Gastroesophageal sphincter (tissue), 4 donors: ENCODE measurements at regions not wholly inside any gene's neighbourhood (a gene's known extent, or its start where the extent isn't known, plus 50 kb on each side); places are given as distances from the start of the nearest gene placed in this dataset.

Source experiments
- ATAC-seq: fragments of 150-250 bp; one replicate; pipeline ENCODE4 v1.9.1; 2016; ENCODE audit warnings: mild to moderate bottlenecking, moderate library complexity
- H3K27ac ChIP-seq, 4 donors: fragments of 200-600 bp; sonication (generic) in 3 of 4; 1 replicate in 3 of 4; 2 replicates in 1 of 4; pipeline ENCODE4 v1.5.1; 2016 to 2019
- H3K27me3 ChIP-seq: fragments of 200-600 bp; sonication (generic); one replicate; pipeline ENCODE4 v1.5.1; 2019
- H3K36me3 ChIP-seq, 2 donors: fragments of 200-600 bp; sonication (generic); one replicate each; pipeline ENCODE4 v1.5.1; 2019; ENCODE audit warnings: control low read depth in 1 of 2
- H3K4me1 ChIP-seq, 3 donors: fragments of 200-600 bp; sonication (generic); 1 replicate in 2 of 3; 2 replicates in 1 of 3; pipeline ENCODE4 v1.5.1; 2016 to 2019; ENCODE audit warnings: control low read depth in 2 of 3
- H3K4me3 ChIP-seq, 2 donors: fragments of 200-600 bp; sonication (generic); one replicate each; pipeline ENCODE4 v1.5.1; 2019; ENCODE audit warnings: mild to moderate bottlenecking in 1 of 2, moderate library complexity in 1 of 2
- H3K9me3 ChIP-seq, 3 donors: fragments of 200-600 bp; sonication (generic); one replicate each; pipeline ENCODE4 v1.5.1; 2017 to 2019; ENCODE audit warnings: control low read depth in 2 of 3
- CTCF ChIP-seq, 4 experiments: fragments of 200-600 bp in 2 of 4; fragments of 450-650 bp in 2 of 4; sonication (generic) in 1 of 4; IDR thresholded peaks; one replicate each; pipeline ENCODE4 v1.5.1; 2017 to 2019; ENCODE audit warnings: antibody characterized with exemption in 4 of 4, mild to moderate bottlenecking in 2 of 4, moderate library complexity in 2 of 4
- EP300 ChIP-seq: sonication (generic); formaldehyde crosslinking; IDR thresholded peaks from one replicate; pipeline ENCODE4 v1.6.1; 2017; ENCODE audit warnings: antibody characterized with exemption, mild to moderate bottlenecking
- POLR2A ChIP-seq, 2 donors: fragments of 450-650 bp; IDR thresholded peaks; one replicate each; pipeline ENCODE4 v1.6.1; 2017; ENCODE audit warnings: antibody characterized with exemption in 2 of 2, mild to moderate bottlenecking in 2 of 2, moderate library complexity in 1 of 2
- POLR2AphosphoS5 ChIP-seq: sonication (generic); formaldehyde crosslinking; IDR thresholded peaks from one replicate; pipeline ENCODE4 v1.6.1; 2017; ENCODE audit warnings: antibody characterized with exemption
- WGBS, 2 donors: methylation state at CpG; one replicate each; pipeline ENCODE4 v1.1.5; 2018; ENCODE audit warnings: low coverage in 1 of 2; 5-methylcytosine and 5-hydroxymethylcytosine counted together

DNA sequence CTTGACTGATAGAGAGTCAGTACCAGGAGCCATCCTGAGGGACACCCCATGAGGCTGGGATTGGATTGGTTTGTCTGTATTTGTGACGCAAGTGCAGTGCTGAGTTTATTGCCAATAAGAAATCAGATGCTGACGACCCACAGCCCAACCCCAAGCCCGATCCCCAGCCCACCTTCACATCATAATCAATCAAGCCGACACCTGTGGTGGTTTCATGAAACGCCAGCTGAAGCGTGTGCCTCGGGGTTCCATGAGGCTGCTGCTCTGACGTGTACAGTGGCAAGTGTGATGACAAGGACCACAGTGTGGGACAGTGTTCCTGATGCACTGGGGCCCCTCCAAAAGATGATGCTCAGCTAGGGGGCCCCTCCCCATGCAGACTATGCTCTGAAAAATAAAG is 62.1 kb upstream of the C14orf180 start:
- H3K36me3 ChIP-seq = no peaks in the 10 kb centered on the region
- H3K27me3 ChIP-seq = peaks cover 26% of the 10 kb centered on the region
- no peak overlapping the region for H3K27ac ChIP-seq
- no CpG with 5 or more reads among the region's 8 CpGs for WGBS, 2 donors
- no peak overlapping the region for H3K4me3 ChIP-seq
- TF ChIP-seq CTCF (IDR thresholded peaks at IDR 0.05) = no peak
- no peak for TF ChIP-seq EP300
- TF ChIP-seq POLR2A (IDR thresholded peaks at IDR 0.05) = no peak
- TF ChIP-seq POLR2AphosphoS5 = no peak
- ATAC-seq = no peak
- H3K4me1 ChIP-seq = no peaks in the 10 kb centered on the region
- peaks cover 0 to 25% (median 0%) of the 10 kb centered on the region in 3 donors for H3K9me3 ChIP-seq

DNA sequence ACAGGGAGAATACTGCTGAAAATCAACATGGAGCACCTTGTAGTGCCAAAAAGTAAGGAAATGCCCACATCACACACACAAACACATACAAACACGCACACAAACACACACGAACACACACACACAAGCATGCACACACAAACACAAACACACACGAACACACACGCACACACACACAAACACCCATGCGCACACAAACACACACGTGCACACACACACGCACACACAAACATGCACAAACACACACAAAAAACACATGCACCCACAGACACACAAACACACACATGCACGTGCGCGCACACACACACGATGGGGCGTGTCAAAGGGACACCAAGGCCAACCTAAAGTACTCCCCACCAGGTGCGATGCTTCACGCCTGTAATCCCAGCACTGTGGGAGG is 61.7 kb upstream of the C14orf180 start:
- no peaks in the 10 kb centered on the region for H3K4me1 ChIP-seq

DNA sequence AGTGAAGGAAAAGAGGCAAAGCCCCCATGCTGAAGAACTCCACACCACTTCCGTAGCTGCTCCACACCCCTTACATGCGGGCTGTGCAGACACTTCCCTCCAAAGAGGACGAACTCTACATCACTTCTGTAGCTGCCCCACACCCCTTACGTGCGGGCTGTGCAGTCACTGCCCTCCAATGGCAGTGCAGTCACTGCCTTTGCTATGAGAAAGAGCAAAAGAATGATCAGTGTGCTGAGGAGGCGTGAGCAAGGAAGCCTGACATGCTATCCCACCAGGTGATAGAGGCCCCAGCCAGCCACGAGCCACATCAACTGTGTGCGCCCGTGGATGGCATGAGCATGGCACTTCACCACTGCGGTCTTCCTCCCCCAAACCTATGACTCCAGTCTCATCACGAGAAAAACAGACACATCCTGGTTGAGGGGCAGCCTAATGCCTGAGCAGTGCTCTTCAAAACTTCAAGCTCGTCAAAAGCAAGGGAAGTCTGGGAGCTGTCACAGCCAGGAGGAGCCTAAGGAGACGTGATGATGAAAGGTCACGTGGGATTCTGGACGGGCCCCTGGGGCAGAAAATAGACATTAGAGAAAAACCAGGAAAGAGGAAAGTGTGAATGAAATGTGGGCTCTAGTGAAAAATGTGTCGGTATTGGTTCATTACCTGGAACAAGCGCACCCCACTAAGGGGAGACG is 60.8 kb upstream of the C14orf180 start:
- no peak for ATAC-seq
- H3K4me3 ChIP-seq = no peak overlapping the region
- no peaks in the 10 kb centered on the region for H3K36me3 ChIP-seq
- no peak for TF ChIP-seq EP300
- no peak for TF ChIP-seq CTCF (IDR thresholded peaks at IDR 0.05)
- no peak for TF ChIP-seq POLR2A (IDR thresholded peaks at IDR 0.05)
- no peak for TF ChIP-seq POLR2AphosphoS5
- 71 to 100% methylated on average over 2 to 12 of the region's 18 CpGs for WGBS, 2 donors
- no peak overlapping the region for H3K27ac ChIP-seq
- H3K9me3 ChIP-seq = peaks cover 0 to 26% (median 0%) of the 10 kb centered on the region in 3 donors
- H3K4me1 ChIP-seq = no peaks in the 10 kb centered on the region
- H3K27me3 ChIP-seq = peaks cover 13% of the 10 kb centered on the region

More for the DNA sequence above, 61.7 kb upstream of the C14orf180 start:
- no peak overlapping the region for H3K4me3 ChIP-seq
- ATAC-seq = no peak
- WGBS, 2 donors = 87 to 95% methylated on average over 6 to 12 of the region's 14 CpGs
- TF ChIP-seq EP300 (no peak), POLR2AphosphoS5 (no peak), CTCF (IDR thresholded peaks at IDR 0.05) (no peak), POLR2A (IDR thresholded peaks at IDR 0.05) (no peak)
- peaks cover 21% of the 10 kb centered on the region for H3K27me3 ChIP-seq
- H3K36me3 ChIP-seq = no peaks in the 10 kb centered on the region
- H3K9me3 ChIP-seq = peaks cover 0 to 25% (median 0%) of the 10 kb centered on the region in 3 donors
- no peak overlapping the region for H3K27ac ChIP-seq

DNA sequence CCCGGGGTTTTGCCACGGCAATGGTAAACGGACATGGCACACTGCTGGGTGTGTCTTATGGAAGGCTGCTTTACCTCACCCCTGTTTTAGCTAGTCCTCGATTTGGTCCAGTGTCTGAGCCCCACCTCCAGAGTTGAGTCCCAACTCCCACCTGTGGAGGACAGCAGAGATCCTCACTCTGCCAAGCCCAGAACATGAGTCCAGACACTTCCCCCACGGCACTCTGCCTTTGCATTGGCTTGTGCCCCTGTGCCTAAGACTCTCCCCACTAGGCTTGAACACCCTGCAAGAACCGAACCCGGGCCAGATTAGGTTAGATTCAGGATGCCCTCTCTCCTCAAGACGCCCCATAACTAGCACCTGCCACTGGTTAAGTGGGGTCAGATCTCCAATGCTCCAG is 59.8 kb upstream of the C14orf180 start:
- Histone ChIP-seq H3K27me3 (peaks cover 13% of the 10 kb centered on the region), H3K4me3 (no peak overlapping the region), H3K9me3 (peaks cover 0 to 35% (median 0%) of the 10 kb centered on the region in 3 donors), H3K36me3 (no peaks in the 10 kb centered on the region), H3K27ac (no peak overlapping the region), H3K4me1 (no peaks in the 10 kb centered on the region)
- no peak for ATAC-seq
- TF ChIP-seq POLR2A (IDR thresholded peaks at IDR 0.05) = no peak
- TF ChIP-seq EP300 = no peak
- TF ChIP-seq POLR2AphosphoS5 = no peak
- no peak for TF ChIP-seq CTCF (IDR thresholded peaks at IDR 0.05)
- WGBS, 2 donors = 80% methylated on average over 1 of the region's 8 CpGs; no CpG with 5 or more reads in 1 of the 2 donors
